ENCODE measurements at regions not wholly inside any gene's neighbourhood (a gene's known extent, or its start where the extent isn't known, plus 50 kb on each side); places are given as distances from the start of the nearest gene placed in this dataset.

DNA sequence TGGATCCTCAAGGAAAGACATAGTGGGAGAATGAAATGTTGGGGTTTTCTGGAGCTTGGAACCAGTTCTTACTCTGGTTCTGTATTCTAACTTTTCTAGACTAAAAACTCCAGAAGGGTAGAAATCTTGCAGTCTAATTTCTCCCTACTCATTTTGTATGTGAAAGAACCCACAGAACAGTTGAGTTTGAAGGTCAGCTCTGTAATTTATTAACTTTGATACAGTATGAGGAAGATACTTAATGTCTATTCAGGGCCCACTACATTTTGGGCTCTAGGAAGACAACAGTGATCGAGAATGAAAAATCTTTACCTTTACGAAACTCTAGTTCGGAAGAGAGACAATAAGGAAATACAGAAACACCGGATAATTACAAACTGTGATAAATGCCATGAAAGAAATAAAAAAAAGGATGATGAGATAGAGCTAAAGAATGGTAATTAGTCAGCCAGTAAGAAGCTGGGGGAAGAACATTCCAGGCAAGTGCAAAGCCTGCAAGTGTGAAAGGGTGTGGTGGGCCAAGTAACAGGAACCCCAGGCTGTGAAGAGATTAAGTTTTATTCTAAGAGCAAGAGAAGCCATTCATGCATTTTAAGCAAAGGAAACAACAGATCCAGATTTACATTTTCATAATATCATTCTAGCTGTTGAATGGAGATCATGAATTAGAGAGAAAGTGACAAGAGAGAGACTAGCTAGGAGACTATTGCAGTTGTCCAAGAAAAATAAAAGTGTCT, 159.9 kb upstream of the HMCN1 start:
- no peak for DNase-seq

- no peak for DNase-seq
Measured at GRCh38 chr1:185573677-185574076, 160.5 kb upstream of the HMCN1 start.

- no peak for DNase-seq
Measured at GRCh38 chr1:185573162-185573561, 161.0 kb upstream of the HMCN1 start.

GRCh38 chr1:185570962-185571361, 163.2 kb upstream of the HMCN1 start:
- DNase-seq: no peak

GRCh38 chr1:185568155-185569123, 165.8 kb upstream of the HMCN1 start:
- no peak for DNase-seq

- DNase-seq: no peak
Measured at GRCh38 chr1:185567440-185567839, 166.8 kb upstream of the HMCN1 start.

DNA sequence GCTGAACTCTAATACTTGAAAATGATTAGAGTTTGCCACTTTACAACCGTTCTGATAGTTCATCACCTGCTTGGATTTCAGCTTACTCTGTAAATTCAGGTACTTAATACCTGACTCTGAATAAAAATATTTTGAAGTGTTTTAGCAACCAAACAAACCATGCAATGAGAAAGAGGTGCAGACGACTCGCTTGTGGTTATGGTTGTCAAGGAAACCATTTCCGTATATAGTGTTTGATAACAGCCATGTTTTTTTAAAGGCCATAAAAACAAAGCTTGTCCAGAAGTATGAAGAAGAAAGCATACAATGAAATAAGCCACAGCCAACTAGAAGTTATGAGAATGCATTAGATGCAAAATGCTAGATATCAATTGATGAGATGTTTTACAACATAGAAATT, 167.2 kb upstream of the HMCN1 start:
- peak; percentile 41 for DNase-seq

GRCh38 chr1:185565302-185565701, 168.9 kb upstream of the HMCN1 start:
- DNase-seq: no peak

DNA sequence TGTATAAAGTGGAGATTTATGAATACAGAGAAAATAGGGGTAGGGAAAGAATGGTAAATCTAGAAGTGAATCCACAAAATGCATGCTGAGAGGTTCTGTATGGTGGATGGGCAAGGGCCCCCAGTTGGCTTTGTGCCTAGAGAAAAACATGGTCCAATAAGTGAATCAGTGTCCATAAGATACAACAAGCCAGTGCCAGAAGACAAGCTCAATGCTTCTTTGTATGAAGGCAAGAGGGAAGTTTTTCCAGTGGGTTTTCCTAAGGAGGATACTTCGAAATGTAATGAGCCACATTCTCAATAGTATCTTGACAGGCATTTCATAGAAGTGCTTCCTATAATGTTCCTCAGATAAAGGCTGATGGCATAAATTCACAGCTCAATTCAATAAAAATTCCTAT, 169.4 kb upstream of the HMCN1 start:
- DNase-seq: no peak

GRCh38 chr1:185562461-185563359, 171.5 kb upstream of the HMCN1 start:
- no peak for DNase-seq

DNA sequence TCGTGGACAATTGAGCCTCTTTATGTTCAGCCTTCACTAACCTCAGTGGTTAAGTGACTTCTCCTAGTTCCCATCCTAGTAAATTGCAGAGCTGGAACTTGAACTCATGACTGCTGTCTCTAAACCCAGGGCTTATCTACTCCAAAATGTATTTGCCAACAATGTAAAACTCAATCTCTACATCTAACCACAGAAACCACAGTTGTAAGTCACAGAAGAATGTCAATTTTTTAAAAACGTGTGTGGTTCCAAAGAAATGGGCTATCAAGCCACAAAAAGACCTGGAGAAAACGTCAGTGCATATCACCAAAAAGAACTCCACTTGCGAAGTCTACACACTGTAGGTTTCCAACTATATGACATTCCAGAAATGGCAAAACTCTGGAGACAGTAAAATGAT, 172.6 kb upstream of the HMCN1 start:
- DNase-seq: no peak

- DNase-seq: no peak
Measured at GRCh38 chr1:185560760-185561159, 173.4 kb upstream of the HMCN1 start.

- DNase-seq: peak; percentile 38
Measured at GRCh38 chr1:185559684-185560331, 174.4 kb upstream of the HMCN1 start.

GRCh38 chr1:185559151-185559550, 175.0 kb upstream of the HMCN1 start:
- no peak for DNase-seq

DNA sequence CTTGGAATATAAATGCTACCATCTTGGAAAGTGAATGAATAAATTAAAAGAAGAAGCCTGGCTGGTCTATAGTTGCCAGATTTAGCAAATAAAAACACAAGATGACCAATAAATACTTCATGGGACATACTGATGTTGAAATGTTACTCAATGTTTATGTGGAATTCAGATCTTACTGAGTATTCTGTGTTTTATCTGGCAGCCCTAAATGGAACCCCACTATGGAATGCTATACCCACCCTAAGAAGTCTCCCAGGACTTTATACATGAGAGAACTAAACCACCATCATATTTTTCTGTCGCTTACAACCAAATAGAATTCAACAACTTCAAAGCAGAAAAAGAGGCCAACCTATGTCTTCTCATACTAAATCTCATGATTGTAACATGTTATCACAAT, 177.6 kb upstream of the HMCN1 start:
- no peak for DNase-seq

DNA sequence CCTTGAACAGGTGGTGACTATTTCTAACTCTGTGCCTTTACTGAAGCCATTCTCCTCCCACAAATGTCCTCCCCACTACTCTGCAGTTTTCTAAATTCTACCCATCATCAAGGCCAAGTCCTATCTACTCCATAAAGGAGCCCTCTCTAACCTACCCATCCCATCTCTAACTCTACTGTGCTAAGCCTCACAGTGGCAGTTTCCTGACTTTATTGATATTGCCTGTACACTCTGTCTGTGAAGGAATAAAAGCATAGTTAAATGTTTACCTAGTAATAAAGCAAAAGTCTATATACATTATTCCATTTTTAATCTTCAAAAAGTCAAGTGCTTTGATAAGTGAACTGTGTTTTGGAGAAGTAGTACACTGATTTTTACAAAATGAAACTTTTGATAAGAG, 178.4 kb upstream of the HMCN1 start:
- no peak for DNase-seq

- no peak for DNase-seq
Measured at GRCh38 chr1:185551008-185551407, 183.2 kb upstream of the HMCN1 start.

DNA sequence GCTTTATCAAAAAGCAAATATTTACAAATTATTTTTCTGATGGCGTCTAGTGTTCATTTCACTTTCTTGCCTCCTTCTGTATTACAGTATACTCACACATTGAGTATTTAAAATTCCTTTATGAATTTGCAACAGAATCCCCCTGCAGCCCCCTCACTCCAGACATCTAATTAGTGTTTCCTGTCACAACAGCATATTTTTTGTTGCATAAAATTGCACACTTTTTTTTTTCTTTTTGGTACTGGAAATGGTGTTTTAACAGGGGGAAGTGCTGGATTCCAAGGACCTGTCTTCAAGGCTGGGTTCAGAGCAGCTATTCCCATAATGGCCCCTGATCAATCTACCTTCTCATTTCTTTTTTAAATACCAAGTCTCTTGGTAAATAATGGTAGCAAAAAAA, 184.3 kb upstream of the HMCN1 start:
- no peak for DNase-seq

DNA sequence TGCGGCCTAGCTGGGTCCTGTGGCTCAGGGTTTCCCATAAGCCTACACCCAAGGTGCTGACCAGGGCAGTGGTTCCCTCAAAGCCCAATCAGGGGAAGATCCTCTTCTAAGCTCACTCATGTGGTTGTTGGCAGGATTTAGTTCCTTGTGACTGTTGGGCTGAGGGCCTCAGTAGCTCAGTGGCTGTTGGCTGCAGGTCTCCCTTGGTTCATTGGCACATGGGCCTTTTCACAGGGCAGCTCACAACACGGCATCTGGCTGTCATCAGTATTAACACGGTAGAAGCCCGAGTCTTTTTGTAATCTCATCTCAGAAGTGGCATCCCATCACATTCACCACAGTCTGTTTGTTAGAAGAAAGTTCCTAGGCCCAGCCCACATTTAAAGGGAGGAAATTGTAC, 188.2 kb upstream of the HMCN1 start:
- no peak for DNase-seq

GRCh38 chr1:185541871-185542301, 192.3 kb upstream of the HMCN1 start:
- no peak for DNase-seq

- DNase-seq: no peak
Measured at GRCh38 chr1:185540295-185540694, 193.9 kb upstream of the HMCN1 start.

DNA sequence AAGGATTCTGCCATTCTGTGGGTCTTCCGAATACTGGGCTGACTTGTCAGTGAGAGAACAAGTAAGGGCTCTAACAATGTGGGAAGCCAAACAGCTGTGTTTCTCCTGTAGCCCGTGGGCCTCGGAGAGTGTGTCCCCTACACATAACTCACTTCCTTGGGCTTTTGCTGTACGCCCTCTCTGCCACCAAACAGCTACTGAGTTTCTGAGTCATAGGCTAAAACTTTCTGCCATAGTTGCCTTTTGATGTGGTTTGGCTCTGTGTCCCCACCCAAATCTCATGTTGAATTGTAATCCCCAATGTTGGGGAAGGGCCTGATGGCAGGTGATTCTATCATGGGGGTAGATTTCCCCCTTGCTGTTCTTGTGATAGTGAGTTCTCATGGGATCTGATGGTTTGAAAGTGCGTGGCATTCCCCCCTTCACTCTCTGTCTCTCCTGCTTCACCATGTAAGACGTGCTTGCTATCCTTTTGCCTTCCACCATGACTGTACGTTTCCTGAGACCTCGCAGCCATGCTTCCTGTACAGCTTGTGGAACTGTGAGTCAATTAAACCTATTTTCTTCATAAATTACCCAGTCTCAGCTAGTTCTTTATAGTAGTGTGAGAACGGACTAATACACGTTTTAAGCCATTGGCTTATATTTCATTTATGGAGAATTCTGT, 194.8 kb upstream of the HMCN1 start:
- no peak for DNase-seq

Measured in stimulated activated CD4-positive, alpha-beta T cell treated with anti-CD3 and anti-CD28 coated beads, Interleukin-4, amount 100 ng/mL, for 24 hours (primary cell).